HG03139 (cell line): ENCODE measurements at regions not wholly inside any gene's neighbourhood (a gene's known extent, or its start where the extent isn't known, plus 50 kb on each side); places are given as distances from the start of the nearest gene placed in this dataset.
"Not testable (repeated sequence)": the region's sequence is repeated elsewhere in the genome, so short reads cannot be mapped to it uniquely, and the experiment has no call there.

ENCODE experiments used
- ATAC-seq: cut with Tn5 transposase; IDR thresholded peaks from one replicate; pipeline ENCODE4 v1.9.1; 2021; ENCODE audit not compliant: unreplicated experiment

DNA sequence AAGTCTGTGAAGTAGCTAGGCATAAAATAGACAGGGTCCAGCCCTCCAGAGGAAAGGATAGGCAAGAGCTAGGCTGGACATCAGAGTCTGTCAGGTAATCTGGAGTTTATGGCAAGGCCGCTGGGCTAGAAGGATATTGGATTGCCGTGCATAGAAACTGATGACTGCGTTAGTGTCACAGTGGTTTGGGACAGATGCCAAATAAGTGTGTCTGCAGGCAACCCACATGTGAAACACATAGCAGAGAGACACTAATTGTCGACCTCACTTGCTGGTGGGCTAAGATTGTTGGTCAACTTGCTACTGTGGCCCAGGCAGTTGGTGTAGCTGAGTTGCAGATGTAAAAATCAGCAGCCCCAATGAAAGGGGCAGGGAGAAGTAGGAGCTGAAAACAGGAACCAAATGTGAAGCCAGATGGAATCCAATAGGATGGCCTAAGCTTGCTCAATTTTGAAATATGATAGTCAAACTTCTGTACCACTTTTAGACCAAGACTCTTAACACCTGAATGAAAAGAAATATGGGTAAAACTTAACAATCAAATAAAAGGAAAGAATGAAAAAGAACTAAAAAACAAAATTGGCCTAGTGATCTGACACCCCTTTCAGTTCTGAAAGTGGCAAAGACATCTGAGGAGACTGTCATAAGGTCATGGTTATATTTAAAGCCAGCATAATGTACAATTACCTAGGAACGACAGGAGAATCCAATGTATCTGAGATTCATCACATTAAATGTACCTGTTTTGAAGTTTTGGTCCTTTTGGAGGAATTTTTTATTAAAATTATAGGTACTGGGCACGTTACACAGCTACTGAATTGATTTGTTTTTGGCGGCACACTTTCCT is 243.3 kb upstream of the ACTBL2 start:
- ATAC-seq = no peak

GRCh38 chr5:57724836-57725235 is 242.2 kb upstream of the ACTBL2 start:
- ATAC-seq = no peak

GRCh38 chr5:57721226-57721625 is 238.6 kb upstream of the ACTBL2 start:
- no peak for ATAC-seq

DNA sequence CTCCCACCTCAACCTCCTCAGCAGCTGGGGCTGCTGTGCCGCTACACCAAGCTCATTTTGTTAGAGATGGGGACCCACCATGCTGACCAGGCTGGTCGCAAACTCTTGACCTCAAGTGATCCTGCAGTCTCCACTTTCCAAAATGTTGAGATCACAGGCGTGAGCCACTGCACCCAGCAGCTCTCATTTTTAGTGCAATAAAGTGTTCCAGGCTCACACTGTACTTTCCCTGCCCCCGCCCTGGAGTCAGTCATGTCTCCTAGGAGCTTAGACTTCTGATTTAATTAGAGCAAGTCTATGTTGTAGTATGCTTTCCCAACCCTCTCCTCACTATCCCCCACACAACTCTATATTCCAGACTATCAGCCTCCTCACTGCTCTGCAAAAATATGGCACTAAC is 238.0 kb upstream of the ACTBL2 start:
- ATAC-seq = no peak

DNA sequence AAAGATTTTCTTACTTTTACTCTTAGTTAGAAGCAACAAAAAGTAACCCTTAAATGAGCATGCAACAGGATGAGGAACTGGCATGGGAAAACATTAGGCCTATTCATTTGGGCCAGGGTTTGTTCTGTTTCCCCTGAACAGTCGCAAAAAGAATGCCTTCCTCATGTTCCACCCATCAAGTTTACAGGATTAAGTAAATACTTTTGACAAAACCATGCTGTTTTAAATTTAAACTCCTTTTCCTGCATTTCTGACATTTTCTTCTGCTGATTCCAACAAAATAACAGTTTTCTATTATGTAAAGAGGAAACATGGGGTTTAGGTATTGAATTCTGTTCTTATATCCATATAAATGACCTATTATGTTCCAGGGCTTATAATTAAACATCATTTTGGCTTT is 236.6 kb upstream of the ACTBL2 start:
- ATAC-seq = no peak

DNA sequence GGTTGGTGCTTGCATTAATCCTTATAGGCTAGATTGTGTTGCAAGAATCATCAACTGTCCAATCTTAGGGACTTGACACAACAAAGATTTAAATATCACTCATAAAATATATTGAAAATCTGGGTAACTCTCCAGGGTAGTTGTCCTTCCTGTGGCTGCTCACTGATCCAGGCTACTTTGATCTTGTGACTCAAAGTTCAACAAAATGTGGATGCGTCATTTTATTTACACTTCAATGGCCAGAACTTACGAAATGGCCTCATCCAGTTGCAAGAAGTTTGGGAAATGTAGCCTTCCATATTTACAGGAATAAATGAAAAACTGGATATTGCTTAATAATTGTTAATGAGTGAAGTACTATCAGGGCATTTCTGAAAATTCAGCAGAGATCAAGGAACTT is 235.5 kb upstream of the ACTBL2 start:
- no peak for ATAC-seq

- ATAC-seq = no peak
These were observed 234.9 kb upstream of the ACTBL2 start for GRCh38 chr5:57717555-57717954.

GRCh38 chr5:57716661-57717060 is 234.1 kb upstream of the ACTBL2 start:
- no peak for ATAC-seq

GRCh38 chr5:57715296-57715695 is 232.7 kb upstream of the ACTBL2 start:
- no peak for ATAC-seq

DNA sequence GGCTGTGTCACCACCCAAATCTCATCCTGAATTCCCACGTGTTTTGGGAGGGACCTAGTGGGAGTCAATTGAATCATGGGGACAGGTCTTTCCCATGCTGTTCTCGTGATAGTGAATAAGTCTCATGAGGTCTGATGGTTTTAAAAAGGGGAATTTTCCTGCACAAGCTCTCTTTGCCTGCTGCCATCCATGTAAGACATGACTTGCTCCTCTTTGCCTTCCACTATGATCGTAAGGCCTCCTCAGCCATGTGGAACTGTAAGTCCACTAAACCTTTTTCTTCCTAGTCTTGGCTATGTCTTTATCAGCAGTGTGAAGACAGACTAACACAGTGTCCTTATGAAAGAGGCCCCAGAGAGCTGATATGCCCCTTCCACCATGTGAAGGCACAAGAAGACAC is 230.9 kb upstream of the ACTBL2 start:
- ATAC-seq = not testable (repeated sequence)

- no peak for ATAC-seq
These were observed 229.3 kb upstream of the ACTBL2 start for GRCh38 chr5:57711946-57712345.

- ATAC-seq = no peak
These were observed 228.9 kb upstream of the ACTBL2 start for GRCh38 chr5:57711471-57711870.

- ATAC-seq = no peak
These were observed 227.5 kb upstream of the ACTBL2 start for GRCh38 chr5:57710126-57710525.

- ATAC-seq = no peak
These were observed 223.2 kb upstream of the ACTBL2 start for GRCh38 chr5:57705769-57706168.

GRCh38 chr5:57703721-57704120 is 221.1 kb upstream of the ACTBL2 start:
- no peak for ATAC-seq

DNA sequence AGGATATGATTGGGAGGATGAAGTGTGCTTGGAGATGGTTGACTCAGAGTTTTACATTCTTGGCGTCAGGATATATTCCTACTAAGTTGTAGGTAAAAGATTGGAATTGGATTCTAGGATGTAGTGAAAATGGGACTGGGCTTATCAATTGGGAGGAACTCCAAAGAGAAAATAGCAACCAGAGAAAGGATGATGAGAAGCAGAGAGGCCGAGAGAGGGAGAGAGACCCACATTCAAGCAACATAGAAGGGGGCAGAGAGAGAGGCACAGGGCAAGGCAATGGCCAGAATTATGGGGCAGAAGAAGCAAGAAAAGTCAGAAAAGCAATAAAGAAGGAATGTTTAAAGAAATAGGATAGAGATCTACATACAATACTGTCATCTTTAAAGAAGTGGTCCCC is 217.9 kb upstream of the ACTBL2 start:
- ATAC-seq = no peak

DNA sequence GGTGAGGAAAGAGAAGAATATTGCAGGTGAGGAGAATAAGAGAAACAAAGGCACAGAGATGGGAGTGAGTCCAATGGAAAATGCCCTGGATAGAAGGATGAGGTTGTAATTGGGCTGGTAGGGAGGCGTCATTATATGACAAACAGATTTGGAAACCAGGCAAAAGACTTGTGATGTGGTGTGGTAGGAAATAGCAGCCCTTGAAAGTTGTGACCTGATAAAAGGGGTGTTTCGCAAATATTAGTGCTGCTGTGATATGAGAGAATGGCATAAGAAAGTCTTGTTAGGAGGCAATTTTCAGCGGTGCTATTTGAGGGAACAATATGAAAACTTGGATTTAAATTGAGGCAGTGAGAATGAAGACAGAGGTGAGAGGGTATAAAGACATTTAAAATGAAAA is 217.5 kb upstream of the ACTBL2 start:
- ATAC-seq = no peak

DNA sequence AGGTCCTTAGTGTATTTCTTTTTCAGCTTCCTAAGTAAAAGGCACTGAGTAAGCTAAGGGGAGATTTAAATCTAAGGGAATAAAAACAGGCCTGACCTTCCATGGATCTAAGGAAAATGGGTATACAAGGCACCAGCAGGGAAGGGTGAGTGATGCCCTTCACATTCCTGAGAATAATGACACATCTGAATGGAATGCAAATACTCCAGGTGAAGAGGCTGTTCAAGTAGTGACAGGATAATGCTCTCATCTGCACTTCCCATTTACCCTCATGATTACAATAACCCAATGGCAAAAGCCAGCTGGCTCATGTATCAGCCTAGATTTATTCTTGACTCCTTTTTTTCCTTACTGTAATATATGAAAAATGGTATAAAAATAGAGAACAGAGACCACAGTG is 216.2 kb upstream of the ACTBL2 start:
- no peak for ATAC-seq

DNA sequence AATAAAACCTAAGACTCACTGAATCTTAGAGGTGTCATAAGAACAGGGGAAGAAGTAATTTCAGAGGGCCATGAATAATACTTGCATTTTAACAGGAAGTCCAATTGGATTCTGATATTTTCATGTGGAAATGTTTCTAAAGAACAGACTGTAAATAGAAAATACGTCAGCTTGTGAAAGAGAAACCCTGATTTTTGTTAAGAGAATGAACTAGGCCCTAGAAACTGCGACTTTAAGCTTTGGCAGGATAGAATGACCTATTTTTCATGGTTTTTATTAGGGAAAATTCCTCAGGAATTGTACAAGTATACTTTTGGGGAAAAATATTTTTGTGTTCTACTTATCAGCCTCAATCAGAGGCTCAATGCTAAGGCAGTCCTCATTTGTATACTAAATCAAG is 215.5 kb upstream of the ACTBL2 start:
- ATAC-seq = no peak

DNA sequence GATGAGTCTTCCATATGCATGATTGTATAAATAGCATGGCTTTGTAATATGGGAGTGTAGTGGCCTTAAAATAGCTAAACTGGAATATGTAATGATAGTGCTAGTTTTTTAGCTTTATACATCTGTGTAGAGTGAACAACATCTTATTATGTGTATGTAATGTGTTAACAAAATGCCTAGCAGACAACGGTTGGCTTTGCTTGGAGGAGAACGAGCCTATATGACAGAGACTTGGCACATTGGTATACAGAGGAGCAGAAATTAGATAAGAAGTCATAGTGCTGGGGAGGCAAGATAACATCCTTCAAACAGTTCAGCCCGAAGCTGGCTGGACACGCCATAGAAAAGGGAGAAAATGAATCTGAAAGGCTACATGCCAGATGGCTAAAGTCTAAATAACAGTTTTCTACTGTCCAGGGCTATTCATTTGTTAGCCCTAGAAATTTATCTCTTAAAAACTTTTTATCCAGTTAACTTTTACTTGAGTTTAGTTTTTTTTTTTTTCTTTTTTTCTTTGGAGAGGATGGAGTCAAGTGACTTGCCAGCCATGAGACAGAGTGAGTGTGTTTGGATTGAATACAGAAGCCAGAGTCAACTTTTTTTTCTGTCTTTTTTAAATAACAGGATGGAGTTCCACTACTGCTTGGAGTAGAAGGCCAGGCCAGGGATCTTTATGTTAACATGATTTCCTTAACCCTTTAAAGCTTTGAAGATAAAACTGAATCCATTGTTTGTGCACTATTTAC is 214.4 kb upstream of the ACTBL2 start:
- ATAC-seq = no peak

DNA sequence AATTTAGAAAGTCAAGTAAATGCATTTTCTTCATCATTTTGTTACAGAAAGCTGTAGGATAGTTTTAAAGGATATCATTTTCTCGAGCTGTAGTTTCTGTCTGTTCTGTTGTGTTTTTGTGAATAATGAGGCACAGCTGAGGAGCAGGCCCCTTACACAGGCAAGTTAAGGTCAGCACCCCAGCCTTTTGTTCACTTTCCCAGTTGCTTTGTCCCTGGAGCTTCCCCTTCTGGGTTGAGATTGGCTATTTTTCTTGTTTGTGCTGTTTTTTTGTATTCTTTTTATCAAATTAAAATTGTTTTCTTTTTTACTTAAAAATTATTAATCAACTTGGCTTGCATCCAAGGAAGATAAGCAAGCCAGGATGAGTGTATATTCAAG is 213.8 kb upstream of the ACTBL2 start:
- ATAC-seq = no peak

DNA sequence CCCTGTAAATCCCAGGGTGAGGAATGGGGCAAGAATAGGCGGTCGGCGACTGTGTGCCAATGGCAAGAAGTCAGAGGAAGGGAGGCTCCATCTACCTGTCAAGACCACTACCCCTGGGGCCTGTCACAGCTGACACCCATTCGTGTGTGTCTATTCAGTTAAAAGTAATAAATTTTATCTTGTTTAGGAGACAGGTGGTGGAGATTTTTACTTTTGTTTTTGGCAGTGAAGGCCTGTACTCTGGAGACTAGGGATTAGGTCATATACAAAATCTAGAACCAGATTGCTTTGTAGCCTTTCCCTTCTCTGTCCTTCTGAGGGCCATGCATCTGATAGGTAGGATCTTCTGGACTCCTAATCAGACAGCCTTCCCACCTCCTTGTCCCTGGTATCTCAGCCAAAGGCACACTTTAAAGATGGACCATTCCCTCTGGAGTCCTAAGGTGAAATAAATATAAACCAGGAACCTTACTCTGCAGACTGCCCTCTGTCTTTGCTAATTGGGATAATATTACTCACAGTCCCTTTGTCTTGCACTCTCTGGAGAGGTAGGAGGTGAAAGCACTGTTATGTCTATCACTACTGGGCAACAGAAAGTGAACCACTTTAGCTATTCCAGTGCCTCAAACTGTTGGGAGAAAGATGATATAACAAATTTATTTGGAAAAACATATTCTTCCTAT is 213.2 kb upstream of the ACTBL2 start:
- ATAC-seq = no peak
